HG02943 (cell line): ENCODE measurements at regions not wholly inside any gene's neighbourhood (a gene's known extent, or its start where the extent isn't known, plus 50 kb on each side); places are given as distances from the start of the nearest gene placed in this dataset.

Experiments
- ATAC-seq: cut with Tn5 transposase; IDR thresholded peaks from one replicate; pipeline ENCODE4 v1.9.1; 2021; ENCODE audit warnings: mild to moderate bottlenecking, low read depth, moderate library complexity; ENCODE audit not compliant: unreplicated experiment

DNA sequence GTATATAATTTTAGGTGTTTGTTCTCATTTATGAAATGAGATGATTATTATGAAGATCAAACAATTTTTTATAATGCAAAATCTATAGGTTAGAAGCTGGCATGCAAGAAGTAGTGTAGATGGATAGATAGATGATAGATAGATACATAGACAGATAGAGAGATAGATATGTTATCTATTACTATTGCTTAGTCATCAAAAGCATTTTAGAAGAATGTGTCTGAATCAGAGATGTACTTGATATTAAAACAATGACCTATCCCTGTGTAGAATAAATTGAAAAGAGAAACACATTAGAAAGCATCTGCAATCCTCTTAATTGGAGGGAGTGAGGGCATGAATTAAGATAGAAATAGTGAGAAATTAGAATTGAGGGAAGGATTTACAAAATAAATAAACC lies 436.2 kb upstream of the NXPH2 start:
- ATAC-seq, result no peak

DNA sequence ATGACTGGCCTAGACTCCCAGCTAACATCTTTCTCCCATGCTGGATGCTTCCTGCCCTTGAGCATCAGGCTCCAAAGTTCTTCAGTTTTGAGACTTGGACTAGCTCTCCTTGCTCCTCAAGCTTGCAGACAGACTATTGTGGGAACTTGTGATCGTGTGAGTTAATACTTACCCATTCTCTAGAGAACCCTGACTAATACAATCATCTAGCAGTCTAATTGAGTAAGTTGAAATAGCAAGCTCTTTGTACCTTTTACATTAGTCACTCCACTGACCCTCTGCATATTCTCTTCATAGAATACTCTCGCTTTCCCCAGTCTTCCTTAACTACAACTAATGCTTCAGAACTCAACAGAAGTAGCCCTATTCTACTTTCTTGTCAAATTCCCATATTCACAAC lies 434.6 kb upstream of the NXPH2 start:
- no peak for ATAC-seq

DNA sequence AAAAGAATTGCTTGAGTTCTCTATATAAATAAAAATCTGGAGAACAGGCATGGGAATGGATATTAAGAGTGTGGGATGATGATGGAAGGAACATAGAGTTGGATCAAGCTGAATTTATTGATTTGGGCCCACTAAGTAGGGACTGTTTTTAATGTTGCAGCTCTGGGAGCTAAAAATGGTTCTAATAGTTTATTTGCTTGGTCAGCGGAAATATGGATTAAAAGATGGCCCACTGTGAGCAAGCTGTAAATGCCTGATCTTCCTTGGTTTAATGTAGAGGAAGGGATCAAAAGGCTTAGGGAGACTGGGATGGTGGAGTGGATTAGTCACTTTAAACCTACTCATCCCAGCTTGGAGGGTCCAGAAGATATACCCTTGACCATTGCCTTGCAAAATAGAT lies 429.4 kb upstream of the NXPH2 start:
- ATAC-seq, result no peak

DNA sequence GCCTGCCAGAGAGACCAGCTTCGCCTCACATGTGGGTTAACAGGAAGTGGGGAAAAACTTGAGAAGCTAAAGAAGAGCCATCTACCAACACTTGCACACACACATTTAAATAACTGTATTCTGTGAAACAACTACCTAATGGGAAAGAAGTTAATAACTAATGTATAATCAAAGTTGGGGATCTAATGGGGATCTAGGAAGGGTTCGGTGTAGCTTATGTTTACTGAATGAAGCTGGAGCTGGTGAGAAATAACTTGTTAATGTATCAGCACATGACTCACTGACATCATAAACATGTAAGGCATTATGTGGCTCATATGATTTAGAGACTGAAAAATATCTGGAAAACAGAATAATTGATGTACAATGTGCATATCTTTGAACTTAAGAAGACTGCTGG lies 421.3 kb upstream of the NXPH2 start:
- ATAC-seq, result no peak

DNA sequence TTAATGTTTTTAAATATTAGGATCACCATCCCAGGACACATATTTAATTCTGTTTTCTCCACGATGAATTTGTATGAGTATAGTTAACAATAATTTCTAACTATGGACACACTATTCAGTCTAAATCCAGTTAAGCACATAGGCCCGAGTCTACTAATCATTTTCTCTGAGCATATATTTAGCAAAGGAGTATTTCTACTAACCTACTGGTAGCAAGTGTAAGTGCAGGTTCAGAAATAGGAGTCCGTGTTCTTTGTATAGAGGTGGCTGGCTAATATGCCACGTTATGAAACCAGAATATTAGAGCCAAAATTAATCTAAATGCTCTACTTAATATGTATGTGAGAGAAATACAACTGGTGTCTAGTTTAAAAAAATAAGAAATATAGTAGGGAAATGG lies 416.6 kb upstream of the NXPH2 start:
- ATAC-seq, result no peak

DNA sequence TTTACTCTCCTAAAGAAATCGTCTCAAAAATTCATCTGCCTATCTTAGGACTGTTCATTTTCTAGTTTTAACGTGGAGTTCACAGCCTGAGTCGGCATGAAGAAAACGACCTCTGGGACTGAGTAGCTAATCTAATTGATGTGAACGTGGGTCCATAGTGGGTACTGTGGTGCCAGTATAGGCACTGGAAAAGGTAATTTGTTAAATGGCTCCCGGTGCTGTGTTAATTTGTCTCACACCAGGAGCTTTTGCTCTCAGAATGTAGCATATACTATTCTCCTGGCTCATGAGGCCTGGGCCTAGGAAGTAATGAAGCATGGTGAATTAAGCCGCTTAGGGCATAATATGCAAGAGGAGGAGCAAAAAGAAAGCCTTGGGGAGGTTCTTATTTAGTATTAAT lies 414.4 kb upstream of the NXPH2 start:
- ATAC-seq, result no peak

DNA sequence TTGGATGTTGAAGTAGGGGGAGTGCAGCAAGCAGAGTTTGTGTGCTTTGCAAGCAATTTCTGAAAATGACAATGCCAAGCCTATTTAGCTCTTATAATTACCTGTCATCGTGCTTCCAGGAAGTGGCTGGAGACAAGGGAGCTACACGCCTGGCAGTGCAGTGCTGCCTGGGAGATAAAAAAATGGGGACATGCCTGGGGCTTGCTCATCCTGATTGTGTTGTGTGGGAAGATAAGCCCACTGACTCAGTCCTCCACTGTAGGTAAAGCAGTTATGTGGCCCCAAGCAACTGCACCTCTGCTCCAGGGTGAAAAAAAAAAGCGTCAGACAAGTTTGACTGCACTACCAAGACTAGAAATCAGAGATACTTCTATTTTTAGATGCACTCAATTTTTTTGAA lies 396.9 kb upstream of the NXPH2 start:
- ATAC-seq, result no peak

DNA sequence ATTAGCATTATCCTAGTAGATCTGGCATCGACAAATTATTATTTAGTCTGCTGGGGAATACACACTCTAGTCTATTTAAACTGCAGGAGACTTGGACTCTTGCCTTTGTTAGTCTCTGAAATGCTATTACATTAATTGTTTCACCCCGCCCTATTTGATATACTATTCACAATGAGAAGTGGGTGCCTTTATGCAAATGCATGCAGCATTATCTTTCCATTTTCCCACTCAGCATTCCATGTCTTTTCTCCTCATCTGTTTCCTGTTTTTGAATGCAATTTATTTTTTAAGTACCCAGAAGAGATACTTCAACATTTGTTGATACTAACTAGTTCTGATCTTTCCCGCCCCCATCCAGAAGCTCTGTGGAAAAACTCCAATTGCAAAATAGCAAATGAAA lies 395.3 kb upstream of the NXPH2 start:
- no peak for ATAC-seq

DNA sequence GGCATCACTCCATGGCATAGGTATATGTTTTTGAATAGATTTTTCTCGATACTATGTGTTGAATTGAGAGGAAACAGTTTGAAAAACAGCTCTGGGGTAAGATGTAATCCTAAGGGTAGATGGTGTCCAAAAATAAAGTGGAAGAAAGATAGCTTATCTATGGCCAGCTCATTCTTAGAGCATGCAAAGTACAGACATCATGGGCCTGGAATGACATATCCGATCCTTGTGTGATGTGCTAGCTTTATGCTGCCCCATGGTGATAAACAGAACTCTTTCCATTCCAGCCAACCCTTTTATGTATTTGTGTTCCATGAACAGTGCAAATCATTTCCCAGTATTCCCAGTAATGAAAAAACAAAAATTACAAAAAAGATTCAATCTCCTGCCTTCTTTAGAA lies 390.2 kb upstream of the NXPH2 start:
- ATAC-seq, result no peak

DNA sequence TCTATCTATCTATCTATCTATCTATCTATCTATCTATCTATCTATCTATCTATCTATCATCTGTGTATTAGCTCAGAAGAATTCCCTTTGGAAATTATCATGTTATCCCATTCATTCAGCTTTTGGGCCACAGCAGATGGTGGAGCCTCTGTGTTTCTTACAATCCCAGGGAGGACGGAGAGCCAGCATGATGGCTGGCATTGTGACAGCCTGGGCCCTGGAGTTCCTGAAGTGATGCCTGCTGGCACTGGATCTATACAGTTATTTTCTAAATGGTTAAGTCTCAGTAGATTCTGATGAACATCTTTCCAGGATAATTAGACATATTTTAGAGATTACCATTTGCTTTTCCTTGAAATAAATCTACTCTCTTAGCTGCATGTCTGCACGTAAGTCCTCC lies 385.4 kb upstream of the NXPH2 start:
- ATAC-seq, result no peak

DNA sequence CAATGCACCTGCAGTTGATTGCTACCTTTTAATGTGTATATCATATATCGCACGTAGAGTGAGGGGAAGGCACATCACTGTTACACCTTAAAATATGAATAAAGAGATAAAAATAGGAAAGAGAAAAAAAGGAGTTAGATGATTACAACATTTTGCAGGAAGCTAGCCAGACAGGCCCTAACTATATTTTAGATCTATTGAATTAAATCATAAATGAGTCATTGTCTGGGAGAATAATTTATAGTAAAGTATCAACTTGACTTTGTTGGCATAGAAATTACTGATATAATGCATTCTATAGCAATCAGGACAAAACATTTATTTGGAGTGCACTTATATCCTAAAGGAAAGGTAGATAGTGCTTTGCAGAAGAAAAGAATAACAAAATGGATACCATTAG lies 384.9 kb upstream of the NXPH2 start:
- ATAC-seq, result no peak

DNA sequence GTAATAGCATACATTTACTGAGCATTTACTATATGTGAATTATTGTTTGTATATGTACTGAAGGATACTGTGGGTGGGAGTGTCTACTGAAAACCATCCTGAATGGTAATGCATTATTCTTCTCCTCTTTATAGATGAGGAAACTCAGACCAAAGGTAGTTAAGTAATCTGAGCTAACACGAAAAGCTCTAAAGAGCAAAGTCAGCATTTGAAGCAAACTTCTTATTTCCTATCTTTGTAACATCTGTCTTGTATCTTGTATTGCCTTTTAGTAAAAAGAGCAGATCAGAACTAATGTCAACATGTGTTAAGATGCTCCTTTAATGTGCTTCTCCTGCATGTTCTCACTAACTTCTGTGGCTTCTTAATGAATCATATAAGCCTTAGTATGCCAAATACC lies 382.8 kb upstream of the NXPH2 start:
- ATAC-seq, result no peak

DNA sequence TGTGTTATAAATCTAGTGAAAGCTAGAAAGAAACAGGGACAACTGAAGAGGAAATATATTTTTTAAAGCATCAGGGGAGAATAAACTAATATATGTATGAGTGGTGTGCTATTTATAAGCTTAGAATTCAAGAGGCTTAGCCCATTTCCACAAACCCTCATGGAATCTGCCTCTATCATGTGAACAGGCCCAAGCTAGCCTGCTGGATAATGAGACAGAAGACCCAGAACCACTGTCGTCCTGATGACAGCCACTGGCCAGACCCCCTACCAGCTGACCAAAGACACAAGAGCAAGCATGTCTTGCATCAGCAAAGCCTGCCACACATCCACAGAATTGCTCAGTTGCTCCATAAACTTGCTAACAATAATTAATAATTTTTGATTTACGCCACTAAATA lies 382.3 kb upstream of the NXPH2 start:
- no peak for ATAC-seq

DNA sequence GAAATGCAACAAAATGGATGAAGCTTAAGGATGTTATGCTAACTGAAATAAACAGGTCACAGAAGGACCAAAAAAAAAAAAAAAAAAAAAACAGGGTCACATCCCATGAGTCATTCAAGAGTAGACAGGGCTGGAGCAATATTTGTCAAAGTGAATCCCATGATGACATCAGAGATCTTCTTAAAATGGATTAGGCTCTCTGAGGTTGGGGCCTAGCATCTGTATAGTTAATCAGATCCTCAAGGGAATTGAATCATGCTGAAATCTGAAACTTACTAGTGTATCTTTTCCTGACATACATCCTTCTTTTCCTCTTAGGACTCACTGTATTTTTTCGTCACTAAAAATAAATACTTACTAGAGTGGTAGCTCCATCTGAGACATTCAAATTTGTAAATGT lies 380.6 kb upstream of the NXPH2 start:
- ATAC-seq, result no peak

DNA sequence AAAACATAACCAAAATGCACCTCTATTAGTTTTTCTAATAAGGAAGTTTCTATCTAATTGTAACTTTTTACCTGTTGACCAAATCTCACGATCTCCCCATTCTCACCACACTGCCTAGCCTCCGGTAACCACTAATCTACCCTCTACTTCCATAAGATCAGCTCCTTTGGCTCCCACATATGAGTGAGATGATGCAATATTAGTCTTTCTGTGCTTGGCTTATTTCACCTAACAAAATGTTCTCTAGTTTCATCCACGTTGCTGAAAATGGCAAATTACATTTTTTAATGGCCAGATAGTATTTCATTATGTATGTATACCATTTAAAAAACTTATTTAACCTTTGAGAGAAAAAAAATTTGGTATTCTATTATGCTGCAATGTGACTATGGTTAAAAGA lies 379.0 kb upstream of the NXPH2 start:
- ATAC-seq, result no peak

DNA sequence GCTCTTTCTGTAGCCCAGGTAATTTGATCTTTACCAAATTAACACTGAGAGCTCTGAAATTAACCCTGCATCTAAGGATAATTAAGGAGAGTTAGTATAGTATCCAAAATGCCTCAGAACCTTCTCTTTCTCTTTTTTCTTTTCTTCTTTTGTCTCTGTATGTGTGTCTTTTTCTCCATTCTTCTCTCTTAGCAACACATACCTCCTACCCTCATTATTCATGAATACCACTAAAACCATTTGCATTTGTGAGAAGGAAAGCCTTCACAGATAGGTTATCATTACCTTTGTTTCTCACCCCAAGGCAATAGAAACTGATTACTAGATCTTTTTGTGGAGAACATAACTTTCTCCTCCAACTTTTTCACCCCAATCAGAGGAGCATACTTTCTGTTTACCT lies 376.5 kb upstream of the NXPH2 start:
- ATAC-seq, result no peak

DNA sequence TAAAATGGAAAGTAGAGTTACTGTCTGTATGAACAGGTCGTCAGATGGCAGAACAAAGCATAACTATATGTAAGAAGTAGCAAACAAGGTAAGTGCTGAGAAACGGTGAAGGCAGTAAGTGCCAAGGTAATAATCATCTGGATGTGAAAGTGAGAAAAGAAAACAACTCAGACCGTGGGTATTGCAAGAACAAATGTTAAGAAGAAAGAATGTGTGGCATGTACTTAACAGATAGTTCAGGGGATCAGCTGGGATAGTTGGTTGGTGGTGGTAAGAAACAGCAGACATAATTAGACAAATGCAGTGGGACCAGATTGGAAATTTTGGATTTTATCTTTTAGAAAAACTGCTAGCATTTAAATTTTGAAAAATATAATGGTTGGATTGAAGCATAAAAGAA lies 375.8 kb upstream of the NXPH2 start:
- ATAC-seq, result no peak

DNA sequence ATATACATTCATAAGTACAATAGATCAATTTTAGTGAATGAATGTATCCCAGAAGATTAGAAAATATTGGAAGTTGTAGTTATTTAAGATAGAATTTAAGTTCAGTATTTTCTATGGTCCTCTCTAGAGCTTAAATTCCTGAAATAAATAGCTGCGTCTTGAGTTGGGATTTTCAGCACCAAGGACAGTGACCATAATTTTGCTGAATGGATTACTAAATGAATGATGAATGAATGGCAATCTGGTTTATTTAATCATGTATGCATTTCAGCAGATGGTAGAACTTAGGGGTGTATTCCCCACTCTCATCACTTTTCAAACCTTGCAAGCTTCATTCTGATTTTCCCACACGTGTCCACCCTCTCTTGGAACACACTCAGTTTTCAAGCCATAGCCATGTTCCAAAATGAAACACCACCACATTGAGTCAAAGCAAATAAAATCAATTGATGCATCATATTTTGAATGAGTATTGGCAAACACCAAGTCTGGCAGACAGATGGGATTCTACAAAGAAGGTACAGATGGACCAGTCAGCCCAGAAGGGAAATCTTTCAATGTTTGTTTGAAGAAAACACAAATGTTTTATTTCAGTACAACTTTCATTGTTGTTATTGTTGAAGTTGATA lies 362.2 kb upstream of the NXPH2 start:
- no peak for ATAC-seq

DNA sequence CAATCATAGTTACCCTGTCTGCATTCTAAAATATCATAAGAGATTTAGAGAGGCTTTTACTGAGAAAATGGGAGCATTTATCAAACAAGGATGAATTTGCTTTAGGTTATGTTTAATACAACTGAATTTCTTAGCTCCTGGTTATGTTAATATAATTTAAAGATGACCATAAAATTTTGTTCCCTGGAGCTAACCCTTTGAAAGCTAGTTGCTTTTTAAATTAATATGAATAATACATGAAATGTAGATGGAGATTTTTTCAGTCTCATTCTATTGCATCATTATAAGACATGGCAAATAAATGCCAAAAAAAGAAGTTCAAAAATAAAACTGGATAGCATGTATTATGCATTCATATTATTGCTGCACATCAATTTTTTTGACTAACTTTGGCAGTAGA lies 344.1 kb upstream of the NXPH2 start:
- no peak for ATAC-seq

DNA sequence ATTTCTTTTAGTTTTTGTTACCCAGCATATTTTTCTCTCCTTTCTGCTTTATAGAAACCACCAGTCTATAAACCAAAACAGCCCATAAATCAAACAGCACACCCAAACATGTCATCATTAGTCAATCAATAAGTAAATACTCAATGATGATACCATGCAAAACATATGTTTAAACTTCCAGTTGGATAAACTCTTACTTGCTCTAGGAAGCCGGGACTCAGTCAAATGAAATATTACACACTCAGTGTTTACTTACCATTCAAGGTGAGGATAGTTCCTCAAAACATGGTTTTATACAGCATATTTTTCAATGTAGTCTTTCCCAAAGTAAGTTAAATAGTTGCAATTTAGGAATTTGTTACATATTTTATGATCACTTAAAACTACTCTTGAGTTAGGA lies 343.6 kb upstream of the NXPH2 start:
- ATAC-seq, result no peak

DNA sequence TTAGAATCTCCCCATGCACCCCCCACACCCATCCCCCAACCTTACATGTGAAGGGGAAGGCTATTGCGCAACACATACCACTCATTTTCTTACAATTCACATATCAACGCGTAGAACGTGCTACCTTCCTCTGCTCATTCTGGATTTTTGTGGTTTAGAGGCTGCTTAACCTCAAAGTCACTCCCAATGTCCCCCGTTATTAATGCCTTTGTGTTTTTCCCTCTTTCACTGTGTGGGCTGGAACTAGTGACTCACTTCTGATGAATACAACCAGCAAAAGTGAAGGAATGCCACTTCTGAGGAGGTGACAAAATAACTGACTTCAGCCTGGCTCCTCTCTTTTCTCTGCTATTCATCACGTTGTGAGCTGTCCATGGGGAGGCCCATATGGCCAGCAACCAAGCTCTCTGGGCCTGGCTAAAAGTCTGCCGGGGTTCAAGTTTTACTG lies 342.5 kb upstream of the NXPH2 start:
- no peak for ATAC-seq

DNA sequence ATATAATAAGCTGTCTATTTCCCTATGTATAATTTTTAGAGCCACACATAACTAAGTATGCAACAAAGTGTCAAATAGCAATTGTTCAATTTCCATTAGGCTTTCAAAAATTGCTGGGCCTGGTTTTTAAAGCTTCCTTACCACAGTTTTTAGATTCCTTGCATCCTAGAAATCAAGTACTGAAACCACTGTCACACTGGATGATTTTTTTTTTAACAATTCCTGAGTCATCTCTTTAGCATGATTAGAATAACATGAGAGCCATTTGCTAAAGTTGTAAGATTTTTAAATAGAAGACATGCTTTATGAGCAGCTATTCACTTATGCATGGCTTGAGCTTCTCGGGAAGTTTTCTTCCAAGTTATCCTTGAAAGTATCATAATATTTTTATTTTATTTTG lies 319.5 kb upstream of the NXPH2 start:
- no peak for ATAC-seq

DNA sequence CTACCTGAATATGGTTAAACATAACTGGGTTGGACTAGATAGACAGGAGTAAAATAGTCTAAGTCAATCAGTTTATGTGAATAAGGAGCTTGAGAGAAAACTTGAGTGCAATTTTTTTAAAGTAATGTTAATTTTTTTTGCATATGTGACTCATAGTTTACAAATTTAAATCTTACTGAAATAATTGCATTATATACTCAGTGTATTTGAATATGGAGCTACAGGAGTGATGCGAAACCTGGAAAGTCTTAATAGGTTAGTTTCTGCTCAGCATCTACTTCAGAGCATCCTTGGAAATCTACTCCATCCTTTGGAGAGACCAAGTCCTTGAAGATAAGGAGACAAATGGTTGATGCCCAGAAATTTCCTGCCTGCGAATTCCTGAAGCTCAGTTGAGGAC lies 318.8 kb upstream of the NXPH2 start:
- ATAC-seq, result no peak
